ENCODE measurements at regions not wholly inside any gene's neighbourhood (a gene's known extent, or its start where the extent isn't known, plus 50 kb on each side); places are given as distances from the start of the nearest gene placed in this dataset.

GRCh38 chr4:14894392-14895292 lies 107.6 kb upstream of the CPEB2 start:
- TF ChIP-seq EZH2 (IDR thresholded peaks at IDR 0.05) (no peak), CTCF (IDR thresholded peaks at IDR 0.05) (no peak)
